ENCODE measurements at regions not wholly inside any gene's neighbourhood (a gene's known extent, or its start where the extent isn't known, plus 50 kb on each side); places are given as distances from the start of the nearest gene placed in this dataset.
"Not testable (repeated sequence)": the region's sequence is repeated elsewhere in the genome, so short reads cannot be mapped to it uniquely, and the experiment has no call there.

DNA sequence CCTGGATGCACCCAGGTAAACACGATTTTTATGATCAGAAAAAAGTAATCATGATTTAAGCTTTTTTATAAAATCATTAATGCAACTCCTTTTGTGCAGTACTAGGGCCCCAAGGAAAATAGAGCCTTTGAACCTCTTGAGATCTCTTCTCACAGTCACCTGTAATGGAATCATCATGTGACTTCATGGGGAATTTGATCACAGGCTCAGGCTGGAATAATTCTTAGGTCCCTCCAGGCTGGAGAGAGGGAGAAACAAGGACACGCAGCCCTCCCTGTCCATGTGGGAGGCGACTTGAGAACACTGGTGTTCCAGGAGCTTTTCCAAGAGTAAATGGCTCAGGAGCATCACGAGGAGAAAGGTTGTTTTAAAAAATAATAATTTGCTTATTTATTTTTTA lies 156.1 kb downstream of the NUFIP1 start:
- DNase-seq (ENCODE audit: extremely low spot score, unreplicated experiment), result no peak
- Mint-ChIP-seq H3K9me3 (ENCODE audit: unreplicated experiment) (no peaks in the 10 kb centered on the region), H3K27me3 (ENCODE audit: unreplicated experiment) (no peaks in the 10 kb centered on the region), H3K4me1 (ENCODE audit: unreplicated experiment) (no peaks in the 10 kb centered on the region), H3K36me3 (ENCODE audit: unreplicated experiment) (peaks cover 2% of the 10 kb centered on the region), H3K4me3 (ENCODE audit: unreplicated experiment) (no peak overlapping the region), H3K27ac (ENCODE audit: unreplicated experiment) (no peak overlapping the region)
- TF ChIP-seq, protein P1, sequence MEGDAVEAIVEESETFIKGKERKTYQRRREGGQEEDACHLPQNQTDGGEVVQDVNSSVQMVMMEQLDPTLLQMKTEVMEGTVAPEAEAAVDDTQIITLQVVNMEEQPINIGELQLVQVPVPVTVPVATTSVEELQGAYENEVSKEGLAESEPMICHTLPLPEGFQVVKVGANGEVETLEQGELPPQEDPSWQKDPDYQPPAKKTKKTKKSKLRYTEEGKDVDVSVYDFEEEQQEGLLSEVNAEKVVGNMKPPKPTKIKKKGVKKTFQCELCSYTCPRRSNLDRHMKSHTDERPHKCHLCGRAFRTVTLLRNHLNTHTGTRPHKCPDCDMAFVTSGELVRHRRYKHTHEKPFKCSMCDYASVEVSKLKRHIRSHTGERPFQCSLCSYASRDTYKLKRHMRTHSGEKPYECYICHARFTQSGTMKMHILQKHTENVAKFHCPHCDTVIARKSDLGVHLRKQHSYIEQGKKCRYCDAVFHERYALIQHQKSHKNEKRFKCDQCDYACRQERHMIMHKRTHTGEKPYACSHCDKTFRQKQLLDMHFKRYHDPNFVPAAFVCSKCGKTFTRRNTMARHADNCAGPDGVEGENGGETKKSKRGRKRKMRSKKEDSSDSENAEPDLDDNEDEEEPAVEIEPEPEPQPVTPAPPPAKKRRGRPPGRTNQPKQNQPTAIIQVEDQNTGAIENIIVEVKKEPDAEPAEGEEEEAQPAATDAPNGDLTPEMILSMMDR (IDR thresholded peaks at IDR 0.05), result no peak

DNA sequence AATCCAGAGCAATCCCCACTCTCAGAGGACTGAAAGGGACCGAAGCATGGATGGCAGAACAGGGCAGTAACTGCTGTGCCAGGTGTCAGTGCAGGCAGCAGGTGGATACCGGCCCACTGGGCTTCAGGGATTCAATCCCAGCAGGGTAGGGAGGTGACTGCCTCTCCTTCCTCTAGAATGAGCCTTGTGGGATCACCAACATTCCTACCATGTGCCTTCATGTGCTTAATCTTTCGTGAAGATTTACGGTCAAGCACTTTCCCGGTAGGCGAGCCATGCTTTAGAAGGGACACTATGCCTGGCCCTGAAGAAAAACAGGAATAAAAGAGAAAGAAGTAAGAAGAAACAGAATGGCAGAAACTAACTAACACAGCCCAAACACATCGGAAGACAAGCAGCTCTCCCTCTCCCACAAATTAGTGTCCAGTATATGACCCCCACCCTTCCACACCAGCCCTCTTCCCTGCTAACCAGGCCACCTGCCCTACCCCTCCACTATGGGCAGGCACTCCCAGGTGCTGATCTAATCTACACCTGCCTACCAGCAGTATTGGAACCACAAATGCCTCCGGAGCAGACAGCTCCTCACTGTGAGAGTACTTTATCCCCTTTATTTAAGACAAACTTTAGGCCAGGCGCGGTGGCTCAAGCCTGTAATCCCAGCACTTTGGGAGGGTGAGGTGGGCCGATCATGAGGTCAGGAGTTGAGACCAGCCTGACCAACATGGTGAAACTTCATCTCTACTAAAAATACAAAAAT lies 162.5 kb downstream of the NUFIP1 start:
- H3K27ac Mint-ChIP-seq (ENCODE audit: unreplicated experiment), result no peak overlapping the region
- no peaks in the 10 kb centered on the region for H3K9me3 Mint-ChIP-seq (ENCODE audit: unreplicated experiment)
- no peak overlapping the region for H3K4me3 Mint-ChIP-seq (ENCODE audit: unreplicated experiment)
- no peak for DNase-seq (ENCODE audit: extremely low spot score, unreplicated experiment)
- no peaks in the 10 kb centered on the region for H3K36me3 Mint-ChIP-seq (ENCODE audit: unreplicated experiment)
- H3K4me1 Mint-ChIP-seq (ENCODE audit: unreplicated experiment), result no peaks in the 10 kb centered on the region
- no peaks in the 10 kb centered on the region for H3K27me3 Mint-ChIP-seq (ENCODE audit: unreplicated experiment)
- TF ChIP-seq, protein P1 (IDR thresholded peaks at IDR 0.05), result no peak

DNA sequence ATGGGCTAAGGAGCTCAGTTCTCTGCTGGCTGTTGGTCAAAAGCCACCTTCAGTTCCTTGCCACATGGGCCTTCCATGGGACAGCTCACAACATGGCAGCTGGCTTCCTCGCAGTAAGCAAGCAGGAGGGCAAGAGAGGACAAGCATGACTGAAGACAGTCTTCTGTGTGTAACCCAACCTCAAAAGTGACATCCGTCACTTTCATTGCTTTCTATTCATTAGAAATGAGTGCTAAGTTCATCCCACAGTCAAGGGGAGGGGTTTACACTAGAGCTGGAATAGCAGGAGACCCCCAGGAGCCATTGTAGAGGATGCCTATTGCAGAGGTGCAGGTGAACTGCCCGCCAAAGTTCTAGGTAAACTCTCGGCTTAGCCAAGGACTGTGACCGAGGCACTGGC lies 163.3 kb downstream of the NUFIP1 start:
- no peaks in the 10 kb centered on the region for H3K9me3 Mint-ChIP-seq (ENCODE audit: unreplicated experiment)
- H3K27me3 Mint-ChIP-seq (ENCODE audit: unreplicated experiment), result no peaks in the 10 kb centered on the region
- no peak for DNase-seq (ENCODE audit: extremely low spot score, unreplicated experiment)
- TF ChIP-seq, protein P1 (IDR thresholded peaks at IDR 0.05), result no peak
- no peak overlapping the region for H3K4me3 Mint-ChIP-seq (ENCODE audit: unreplicated experiment)
- no peaks in the 10 kb centered on the region for H3K4me1 Mint-ChIP-seq (ENCODE audit: unreplicated experiment)
- no peaks in the 10 kb centered on the region for H3K36me3 Mint-ChIP-seq (ENCODE audit: unreplicated experiment)
- no peak overlapping the region for H3K27ac Mint-ChIP-seq (ENCODE audit: unreplicated experiment)

DNA sequence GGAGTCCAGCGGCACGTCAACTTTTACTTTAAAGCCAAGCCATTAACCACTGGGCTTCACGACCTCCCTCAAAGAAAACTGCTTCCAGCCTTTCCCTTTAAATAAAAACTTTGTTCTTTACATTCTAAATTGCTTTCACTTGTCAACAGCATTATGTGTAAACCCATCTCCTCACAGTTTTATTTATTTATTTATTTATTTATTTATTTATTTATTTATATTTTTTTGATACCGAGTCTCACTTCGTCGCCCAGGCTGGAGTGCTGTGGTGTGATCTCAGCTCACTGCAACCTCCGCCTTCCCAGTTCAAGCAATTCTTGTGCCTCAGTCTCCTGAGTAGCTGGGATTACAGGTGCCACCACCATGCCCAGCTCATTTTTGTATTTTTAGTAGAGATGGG lies 165.7 kb downstream of the NUFIP1 start:
- not testable (repeated sequence) for DNase-seq (ENCODE audit: extremely low spot score, unreplicated experiment); H3K27me3 Mint-ChIP-seq (ENCODE audit: unreplicated experiment); H3K36me3 Mint-ChIP-seq (ENCODE audit: unreplicated experiment); H3K27ac Mint-ChIP-seq (ENCODE audit: unreplicated experiment); H3K4me3 Mint-ChIP-seq (ENCODE audit: unreplicated experiment); H3K4me1 Mint-ChIP-seq (ENCODE audit: unreplicated experiment); H3K9me3 Mint-ChIP-seq (ENCODE audit: unreplicated experiment)

DNA sequence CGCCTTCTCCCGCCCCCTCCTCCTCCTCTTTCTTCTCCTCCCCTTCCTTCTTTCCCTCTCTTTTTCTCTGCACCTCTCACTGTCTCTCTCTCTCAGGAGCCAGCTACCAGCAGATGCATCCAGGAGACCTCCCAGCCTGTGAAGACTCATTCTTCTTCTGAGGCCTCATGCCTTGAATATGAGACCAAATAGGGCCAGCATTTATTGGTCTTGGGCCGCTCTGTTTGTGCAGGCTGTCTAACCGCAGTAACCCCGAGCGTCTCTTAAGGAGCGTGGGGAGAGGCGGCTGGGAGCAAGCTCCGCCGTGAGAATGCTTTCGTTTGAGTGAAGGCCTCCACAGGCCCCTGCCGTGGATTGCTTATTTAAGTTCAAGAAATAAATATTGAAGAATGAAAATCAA lies 167.0 kb downstream of the NUFIP1 start:
- peaks cover 13% of the 10 kb centered on the region for H3K4me1 Mint-ChIP-seq (ENCODE audit: unreplicated experiment)

More for the DNA sequence above, 167.0 kb downstream of the NUFIP1 start:
- H3K27me3 Mint-ChIP-seq (ENCODE audit: unreplicated experiment), result no peaks in the 10 kb centered on the region
- H3K9me3 Mint-ChIP-seq (ENCODE audit: unreplicated experiment), result no peaks in the 10 kb centered on the region
- DNase-seq (ENCODE audit: extremely low spot score, unreplicated experiment), result no peak
- H3K27ac Mint-ChIP-seq (ENCODE audit: unreplicated experiment), result no peak overlapping the region
- H3K36me3 Mint-ChIP-seq (ENCODE audit: unreplicated experiment), result no peaks in the 10 kb centered on the region
- TF ChIP-seq, protein P1 (IDR thresholded peaks at IDR 0.05), result no peak
- H3K4me3 Mint-ChIP-seq (ENCODE audit: unreplicated experiment), result no peak overlapping the region

Data from osteocyte (in vitro differentiated cells).